Smooth muscle cell (in vitro differentiated cells): ENCODE measurements at regions not wholly inside any gene's neighbourhood (a gene's known extent, or its start where the extent isn't known, plus 50 kb on each side); places are given as distances from the start of the nearest gene placed in this dataset.

Experiments used
- DNase-seq: peaks from one replicate; lab custom pipeline; 2025; ENCODE audit not compliant: unreplicated experiment; lab: John Stamatoyannopoulos, UW
- H2AFZ ChIP-seq: fragments of 200-600 bp; sonication (generic); 2 replicates; pipeline ENCODE4 v1.6.0; 2016; ENCODE audit warnings: antibody characterized with exemption, low read depth, mild to moderate bottlenecking
- H3F3A ChIP-seq: fragments of 200-600 bp; sonication (generic); 2 replicates; pipeline ENCODE4 v1.6.0; 2017; ENCODE audit warnings: antibody characterized with exemption, low read depth
- H3K27ac ChIP-seq: fragments of 200-600 bp; sonication (generic); 2 replicates; pipeline ENCODE4 v1.5.1; 2016; ENCODE audit warnings: low read depth, mild to moderate bottlenecking
- H3K27me3 ChIP-seq: fragments of 200-600 bp; sonication (generic); 2 replicates; pipeline ENCODE4 v1.6.1; 2016; ENCODE audit warnings: low read depth, mild to moderate bottlenecking
- H3K36me3 ChIP-seq: fragments of 200-600 bp; sonication (generic); 2 replicates; pipeline ENCODE4 v1.5.1; 2016; ENCODE audit warnings: low read depth
- H3K4me1 ChIP-seq: fragments of 200-600 bp; sonication (generic); 2 replicates; pipeline ENCODE4 v1.5.1; 2016; ENCODE audit warnings: low read depth
- H3K4me2 ChIP-seq: fragments of 200-600 bp; sonication (generic); 2 replicates; pipeline ENCODE4 v1.6.0; 2016; ENCODE audit warnings: mild to moderate bottlenecking
- H3K4me3 ChIP-seq: fragments of 200-600 bp; sonication (generic); 2 replicates; pipeline ENCODE4 v1.5.1; 2016; ENCODE audit warnings: mild to moderate bottlenecking
- H3K79me2 ChIP-seq: fragments of 200-600 bp; sonication (generic); 2 replicates; pipeline ENCODE4 v1.6.0; 2016; ENCODE audit warnings: low read depth, mild to moderate bottlenecking
- H3K9ac ChIP-seq: fragments of 200-600 bp; sonication (generic); 2 replicates; pipeline ENCODE4 v1.6.0; 2016; ENCODE audit warnings: low read depth
- H3K9me3 ChIP-seq: fragments of 200-600 bp; sonication (generic); replicated peaks from 2 replicates; pipeline ENCODE4 v1.5.1; 2016; ENCODE audit warnings: low read depth
- H4K20me1 ChIP-seq: fragments of 200-600 bp; sonication (generic); 2 replicates; pipeline ENCODE4 v1.6.0; 2016; ENCODE audit warnings: low read depth
- CTCF ChIP-seq: fragments of 200-600 bp; sonication (generic); IDR thresholded peaks from 2 replicates; pipeline ENCODE4 v1.5.1; 2017; ENCODE audit warnings: borderline replicate concordance, mild to moderate bottlenecking, antibody characterized with exemption; ENCODE audit not compliant: insufficient read depth, poor library complexity, severe bottlenecking
- WGBS: methylation state at CpG from one replicate; pipeline ENCODE4 v1.1.7; 2016; ENCODE audit warnings: low lambda C conversion rate; 5-methylcytosine and 5-hydroxymethylcytosine counted together

- Histone ChIP-seq H3K27me3 (no peaks in the 10 kb centered on the region), H3K9ac (no peak overlapping the region), H2AFZ (no peak overlapping the region), H3K36me3 (no peaks in the 10 kb centered on the region), H3K27ac (no peak overlapping the region), H3K9me3 (no peaks in the 10 kb centered on the region), H4K20me1 (no peaks in the 10 kb centered on the region), H3K79me2 (no peaks in the 10 kb centered on the region), H3K4me1 (no peaks in the 10 kb centered on the region), H3K4me2 (no peak overlapping the region), H3K4me3 (no peak overlapping the region), H3F3A (no peaks in the 10 kb centered on the region)
- no peak for TF ChIP-seq CTCF
- DNase-seq: no peak
- 90% methylated on average over 9 of the region's 9 CpGs for WGBS
These were observed 639.0 kb upstream of the FRG1 start for GRCh38 chr4:189301692-189302091.

GRCh38 chr4:189302719-189303118, 638.0 kb upstream of the FRG1 start:
- no peak overlapping the region for H2AFZ ChIP-seq
- H3K79me2 ChIP-seq: no peaks in the 10 kb centered on the region
- 83% methylated on average over 8 of the region's 8 CpGs for WGBS

GRCh38 chr4:189304167-189304566, 636.5 kb upstream of the FRG1 start:
- Histone ChIP-seq H3K4me2 (peak overlapping the region; percentile 7), H2AFZ (peak overlapping the region; percentile 50), H4K20me1 (no peaks in the 10 kb centered on the region), H3K9ac (no peak overlapping the region), H3F3A (no peaks in the 10 kb centered on the region), H3K4me3 (no peak overlapping the region), H3K79me2 (no peaks in the 10 kb centered on the region), H3K9me3 (no peaks in the 10 kb centered on the region), H3K27me3 (no peaks in the 10 kb centered on the region), H3K36me3 (no peaks in the 10 kb centered on the region), H3K27ac (no peak overlapping the region), H3K4me1 (no peaks in the 10 kb centered on the region)
- WGBS: 88% methylated on average over 2 of the region's 2 CpGs
- TF ChIP-seq CTCF: no peak
- no peak for DNase-seq

More at GRCh38 chr4:189302719-189303118, 638.0 kb upstream of the FRG1 start:
- no peaks in the 10 kb centered on the region for H3F3A ChIP-seq
- no peaks in the 10 kb centered on the region for H3K27me3 ChIP-seq
- DNase-seq: no peak
- no peaks in the 10 kb centered on the region for H3K36me3 ChIP-seq
- no peak overlapping the region for H3K27ac ChIP-seq
- H3K9ac ChIP-seq: no peak overlapping the region
- no peaks in the 10 kb centered on the region for H3K9me3 ChIP-seq
- TF ChIP-seq CTCF: no peak
- H4K20me1 ChIP-seq: no peaks in the 10 kb centered on the region
- H3K4me2 ChIP-seq: no peak overlapping the region
- no peak overlapping the region for H3K4me3 ChIP-seq
- no peaks in the 10 kb centered on the region for H3K4me1 ChIP-seq

GRCh38 chr4:189304809-189305208, 635.9 kb upstream of the FRG1 start:
- Histone ChIP-seq H3K36me3 (no peaks in the 10 kb centered on the region), H3K4me3 (no peak overlapping the region), H3K27ac (no peak overlapping the region), H3K4me2 (peak overlapping the region; percentile 7), H3K9me3 (no peaks in the 10 kb centered on the region), H3K79me2 (no peaks in the 10 kb centered on the region), H4K20me1 (no peaks in the 10 kb centered on the region), H3K9ac (no peak overlapping the region), H3K4me1 (no peaks in the 10 kb centered on the region), H2AFZ (no peak overlapping the region), H3K27me3 (no peaks in the 10 kb centered on the region), H3F3A (no peaks in the 10 kb centered on the region)
- no peak for TF ChIP-seq CTCF
- DNase-seq: no peak
- 49% methylated on average over 2 of the region's 2 CpGs for WGBS
